Astrocyte of the spinal cord (primary cell): ENCODE measurements at regions not wholly inside any gene's neighbourhood (a gene's known extent, or its start where the extent isn't known, plus 50 kb on each side); places are given as distances from the start of the nearest gene placed in this dataset.
A peak's percentile ranks its signal among the peaks of the same experiment; 100 is the strongest.

ENCODE experiments used
- DNase-seq: peaks from one replicate; pipeline ENCODE4 v3.0.0; 2011; ENCODE audit warnings: low read depth, low spot score
- H3K4me3 ChIP-seq: 2 replicates; pipeline ENCODE4 v1.5.1; 2011; ENCODE audit warnings: low read depth, mild to moderate bottlenecking, low read length, moderate library complexity
- in situ Hi-C: cut with HindIII; loops from 2 replicates; pipeline ENCODE4 v1.10.0; 2017; ENCODE audit warnings: low sequenced_read_pairs
- TF ChIP-seq, protein P1 (sequence below): IDR thresholded peaks from 2 replicates; pipeline ENCODE4 v1.5.1; 2012; ENCODE audit warnings: low read depth, mild to moderate bottlenecking, low read length, inconsistent platforms

DNA sequence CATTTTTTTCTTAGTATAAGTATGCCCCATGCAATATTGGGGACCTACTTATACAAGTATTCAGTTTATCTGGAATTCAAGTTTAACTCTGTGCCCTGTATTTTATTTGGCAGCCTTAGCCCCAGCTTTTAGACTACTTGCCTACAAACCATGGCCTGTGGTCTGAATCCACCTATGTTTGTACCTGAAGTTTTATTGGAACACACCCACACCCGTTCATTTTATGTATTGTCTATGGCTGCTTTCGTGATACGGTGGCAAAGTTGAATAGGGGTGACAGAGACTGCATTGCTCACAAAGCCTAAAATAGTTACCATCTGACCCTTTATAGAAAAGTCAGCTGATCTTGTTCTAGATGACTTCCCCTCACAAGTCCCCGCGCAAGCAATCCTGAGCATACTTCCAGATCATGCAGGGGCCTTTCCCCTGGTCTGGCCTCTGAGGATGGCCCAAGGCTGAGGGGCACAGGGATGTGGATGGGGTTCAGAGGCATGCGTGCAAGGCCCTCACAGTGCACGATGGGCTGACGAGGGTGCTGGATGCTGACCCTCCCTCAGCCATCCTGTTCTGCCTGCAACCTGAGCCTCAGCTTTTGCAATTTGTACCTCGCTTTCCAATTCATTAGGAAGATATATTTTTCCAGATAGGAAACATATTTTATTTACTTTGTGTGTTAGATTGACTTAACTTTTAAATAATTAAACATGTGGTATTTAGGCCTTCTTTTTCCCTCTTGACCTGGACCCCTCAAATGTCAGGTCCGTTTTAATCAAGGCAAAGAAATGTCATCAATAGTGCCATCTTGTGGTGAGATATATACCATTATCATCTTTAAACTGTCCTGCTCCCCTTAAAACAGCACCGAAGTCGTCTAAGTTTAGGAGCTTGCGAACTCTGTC, 527.3 kb upstream of the CCDC196 start:
- TF ChIP-seq, protein P1, sequence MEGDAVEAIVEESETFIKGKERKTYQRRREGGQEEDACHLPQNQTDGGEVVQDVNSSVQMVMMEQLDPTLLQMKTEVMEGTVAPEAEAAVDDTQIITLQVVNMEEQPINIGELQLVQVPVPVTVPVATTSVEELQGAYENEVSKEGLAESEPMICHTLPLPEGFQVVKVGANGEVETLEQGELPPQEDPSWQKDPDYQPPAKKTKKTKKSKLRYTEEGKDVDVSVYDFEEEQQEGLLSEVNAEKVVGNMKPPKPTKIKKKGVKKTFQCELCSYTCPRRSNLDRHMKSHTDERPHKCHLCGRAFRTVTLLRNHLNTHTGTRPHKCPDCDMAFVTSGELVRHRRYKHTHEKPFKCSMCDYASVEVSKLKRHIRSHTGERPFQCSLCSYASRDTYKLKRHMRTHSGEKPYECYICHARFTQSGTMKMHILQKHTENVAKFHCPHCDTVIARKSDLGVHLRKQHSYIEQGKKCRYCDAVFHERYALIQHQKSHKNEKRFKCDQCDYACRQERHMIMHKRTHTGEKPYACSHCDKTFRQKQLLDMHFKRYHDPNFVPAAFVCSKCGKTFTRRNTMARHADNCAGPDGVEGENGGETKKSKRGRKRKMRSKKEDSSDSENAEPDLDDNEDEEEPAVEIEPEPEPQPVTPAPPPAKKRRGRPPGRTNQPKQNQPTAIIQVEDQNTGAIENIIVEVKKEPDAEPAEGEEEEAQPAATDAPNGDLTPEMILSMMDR, result peak; percentile 29
- no peak overlapping the region for H3K4me3 ChIP-seq
- peak; percentile 23 for DNase-seq
- in situ Hi-C loops, result no loop called here

DNA sequence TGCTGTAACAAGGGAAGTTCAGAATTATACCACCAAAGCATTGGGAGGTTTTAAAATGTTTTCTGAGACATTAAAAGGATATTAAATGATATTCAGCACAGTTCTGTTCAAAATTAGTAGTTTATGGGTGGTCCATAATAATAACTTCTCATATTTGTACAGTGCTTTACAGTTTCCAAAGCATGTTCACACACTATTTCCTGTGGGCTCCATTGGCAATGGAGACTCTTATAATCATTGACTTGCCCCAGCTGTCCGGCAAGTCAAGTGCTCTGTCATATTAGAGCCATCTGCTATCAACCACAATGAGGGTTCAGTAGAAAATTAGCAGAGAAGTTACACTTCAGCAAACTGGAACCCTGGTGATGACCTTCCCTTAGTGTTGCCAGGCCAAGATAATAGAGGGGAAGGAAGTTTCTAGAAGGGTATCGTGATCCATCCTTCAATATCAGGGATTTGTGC, 526.6 kb upstream of the CCDC196 start:
- H3K4me3 ChIP-seq, result no peak overlapping the region
- TF ChIP-seq, protein P1, result no peak
- DNase-seq, result no peak
- in situ Hi-C loops, result no loop called here

DNA sequence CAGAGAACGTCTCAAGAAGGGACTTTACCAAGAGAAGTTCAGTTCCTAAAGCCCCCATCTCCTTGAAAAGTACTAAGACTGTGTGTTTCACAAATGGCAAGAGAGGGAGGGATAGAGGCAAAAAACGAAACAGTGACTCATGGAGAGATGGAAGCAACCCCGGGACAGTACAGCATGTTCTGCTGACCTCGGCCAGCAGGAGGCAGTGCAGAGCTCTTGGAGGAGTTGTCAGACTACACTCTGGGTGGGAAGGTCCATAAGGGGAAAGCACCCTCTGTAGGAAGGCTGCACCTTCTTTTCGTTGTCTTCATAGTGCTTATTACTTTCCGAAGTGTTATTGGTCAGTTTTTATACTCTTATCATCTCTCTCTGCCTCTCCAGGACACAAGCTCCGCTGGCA, 525.2 kb upstream of the CCDC196 start:
- in situ Hi-C loops, result no loop called here
- peak; percentile 1 for DNase-seq
- H3K4me3 ChIP-seq, result no peak overlapping the region
- TF ChIP-seq, protein P1, result peak; percentile 57

DNA sequence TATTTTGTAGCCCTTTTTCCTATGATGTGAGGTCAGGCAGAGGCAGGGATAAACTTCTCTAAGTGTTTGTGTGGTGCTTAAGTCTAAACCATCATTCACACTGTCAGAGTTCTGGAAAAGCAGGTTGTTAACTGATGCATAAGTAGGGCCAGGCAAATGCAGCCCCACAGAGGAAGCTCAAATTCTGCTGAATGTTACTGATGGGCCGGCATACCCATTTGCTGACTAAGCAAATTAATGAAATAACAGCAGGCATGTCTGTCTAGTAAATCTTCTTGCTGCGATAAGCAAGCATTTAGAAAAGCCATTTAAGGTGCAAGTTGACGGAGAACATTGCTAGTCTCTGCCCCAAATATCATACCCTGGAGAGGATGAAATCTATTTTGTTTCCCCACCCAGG, 523.2 kb upstream of the CCDC196 start:
- TF ChIP-seq, protein P1, result no peak
- in situ Hi-C loops, result no loop called here
- no peak for DNase-seq

DNA sequence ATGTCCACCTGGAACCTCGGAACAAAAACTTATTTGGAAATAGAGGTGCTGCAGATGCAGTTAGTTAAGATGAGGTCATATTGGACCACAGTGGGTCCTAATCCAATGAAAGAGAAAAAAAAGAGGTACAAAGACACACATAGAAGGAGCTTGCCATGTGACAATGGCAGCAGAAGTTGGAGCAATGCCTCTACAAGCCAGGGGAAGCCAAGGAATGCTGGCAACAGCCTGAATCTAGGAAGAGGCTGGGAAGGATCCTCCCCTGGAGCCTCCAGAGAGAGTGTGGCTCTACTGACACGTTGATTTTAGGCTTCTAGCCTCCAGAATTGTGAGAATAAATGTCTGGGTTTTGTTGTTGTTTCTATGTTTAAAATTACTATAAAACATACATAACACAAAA, 521.8 kb upstream of the CCDC196 start:
- no peak overlapping the region for H3K4me3 ChIP-seq
- no peak for DNase-seq
- TF ChIP-seq, protein P1, result no peak
- in situ Hi-C loops, result no loop called here

More for the DNA sequence above, 523.2 kb upstream of the CCDC196 start:
- no peak overlapping the region for H3K4me3 ChIP-seq

DNA sequence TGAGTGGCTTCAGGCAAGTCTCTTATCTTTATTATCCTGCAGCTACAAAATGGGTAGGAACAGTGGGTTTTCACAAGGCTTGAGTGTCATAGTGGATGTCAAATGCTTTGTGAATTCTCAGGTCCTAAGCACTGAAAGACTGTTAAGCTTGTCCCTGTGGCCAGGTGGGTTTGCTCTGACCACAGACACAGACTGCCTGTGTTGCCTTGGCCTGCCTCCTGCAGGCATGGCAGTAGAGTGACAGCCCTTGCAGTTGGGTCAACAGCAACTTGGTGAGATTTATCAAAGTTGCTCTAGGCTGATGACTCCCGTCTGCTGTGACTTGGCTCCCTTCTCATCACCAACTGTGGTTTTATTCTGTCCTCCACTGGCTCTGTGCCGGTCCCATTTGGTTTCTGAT, 520.0 kb upstream of the CCDC196 start:
- DNase-seq, result no peak
- in situ Hi-C loops, result no loop called here
- no peak overlapping the region for H3K4me3 ChIP-seq
- TF ChIP-seq, protein P1, result no peak
